ENCODE measurements at regions not wholly inside any gene's neighbourhood (a gene's known extent, or its start where the extent isn't known, plus 50 kb on each side); places are given as distances from the start of the nearest gene placed in this dataset.
"Not testable (repeated sequence)": the region's sequence is repeated elsewhere in the genome, so short reads cannot be mapped to it uniquely, and the experiment has no call there.

- TF ChIP-seq CTCF, POLR2A (IDR thresholded peaks at IDR 0.05): not testable (repeated sequence)
These were observed 563.3 kb downstream of the PIK3C3 start for GRCh38 chr18:42518331-42518730.
